ENCODE measurements at regions not wholly inside any gene's neighbourhood (a gene's known extent, or its start where the extent isn't known, plus 50 kb on each side); places are given as distances from the start of the nearest gene placed in this dataset.

DNA sequence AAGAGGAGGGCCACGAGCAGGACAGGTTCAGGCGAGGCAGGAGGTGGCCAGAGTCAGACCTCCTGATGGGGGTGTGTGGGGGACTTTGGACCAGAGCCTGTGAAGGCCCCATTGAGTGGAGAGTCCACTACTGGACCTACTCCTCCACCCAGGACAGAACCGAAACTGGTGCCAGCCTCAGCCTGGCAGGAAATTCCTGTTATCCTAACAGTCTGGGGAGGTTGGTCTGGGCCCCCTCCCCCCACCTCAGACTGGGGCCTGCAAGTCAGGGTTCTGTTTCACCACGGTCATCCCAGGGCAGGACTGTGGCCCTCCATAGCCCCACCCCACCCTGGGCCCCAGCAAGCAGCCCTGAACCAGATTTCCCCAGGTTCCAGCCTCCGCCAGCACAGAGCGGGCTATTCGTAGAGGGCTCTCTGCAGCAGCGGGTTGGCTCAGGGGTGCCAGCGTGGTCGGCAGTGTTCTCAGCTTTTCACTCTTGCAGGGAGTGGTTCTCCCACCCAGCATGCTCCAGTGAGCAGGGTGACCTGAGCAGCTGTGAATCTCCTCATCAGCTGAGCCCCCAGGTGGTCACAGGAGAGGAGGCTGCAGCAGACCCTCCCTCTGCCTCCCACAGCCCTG is 217.3 kb downstream of the TBC1D2B start:
- no peak for DNase-seq

- DNase-seq: no peak
These were observed 217.9 kb downstream of the TBC1D2B start for GRCh38 chr15:77859491-77860060.

GRCh38 chr15:77858792-77859490 is 218.6 kb downstream of the TBC1D2B start:
- peak; percentile 35 for DNase-seq

DNA sequence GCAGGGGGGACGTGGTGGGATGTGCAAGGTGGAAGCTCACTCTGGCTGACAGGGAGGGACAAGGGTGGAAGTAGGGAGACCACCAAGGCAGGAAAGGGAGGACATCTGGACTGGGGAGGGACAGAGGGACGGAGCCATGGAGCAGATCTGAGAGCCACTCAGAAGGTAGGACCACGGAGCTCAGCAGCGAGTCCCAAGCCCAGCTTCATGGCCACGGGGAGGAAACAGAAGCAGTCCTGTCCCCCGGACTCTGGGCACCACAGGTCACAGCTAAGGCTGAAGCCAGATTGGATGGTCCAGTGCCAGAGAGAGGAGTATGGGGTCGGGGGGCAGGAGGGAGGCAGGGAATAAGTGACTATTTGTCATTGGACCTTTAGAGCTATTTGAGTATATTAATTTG is 220.1 kb downstream of the TBC1D2B start:
- DNase-seq: no peak

GRCh38 chr15:77856705-77857346 is 220.7 kb downstream of the TBC1D2B start:
- peak; percentile 63 for DNase-seq

- no peak for DNase-seq
These were observed 221.6 kb downstream of the TBC1D2B start for GRCh38 chr15:77855871-77856270.

DNA sequence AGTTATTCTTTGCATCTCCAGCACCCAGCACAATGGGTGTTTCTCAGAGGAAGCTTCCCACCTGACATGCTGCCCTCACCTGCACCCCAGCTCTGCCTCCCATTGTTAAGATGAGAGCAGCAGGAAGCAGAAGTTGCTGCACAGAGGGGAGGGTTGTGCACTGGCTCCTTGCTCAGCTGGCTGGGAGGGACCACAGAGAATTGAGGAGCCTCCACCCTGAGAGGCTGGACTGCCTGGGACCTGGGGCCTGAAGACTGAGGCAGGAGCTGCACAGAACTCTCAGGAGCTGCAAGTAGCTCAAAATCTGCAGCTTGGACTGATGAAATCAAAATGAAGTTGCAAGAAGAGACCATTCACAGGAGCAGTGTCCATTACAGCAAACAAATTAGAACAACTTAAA is 222.3 kb upstream of the LINGO1 start:
- DNase-seq: no peak

GRCh38 chr15:77853910-77854309 is 221.2 kb upstream of the LINGO1 start:
- DNase-seq: no peak

DNA sequence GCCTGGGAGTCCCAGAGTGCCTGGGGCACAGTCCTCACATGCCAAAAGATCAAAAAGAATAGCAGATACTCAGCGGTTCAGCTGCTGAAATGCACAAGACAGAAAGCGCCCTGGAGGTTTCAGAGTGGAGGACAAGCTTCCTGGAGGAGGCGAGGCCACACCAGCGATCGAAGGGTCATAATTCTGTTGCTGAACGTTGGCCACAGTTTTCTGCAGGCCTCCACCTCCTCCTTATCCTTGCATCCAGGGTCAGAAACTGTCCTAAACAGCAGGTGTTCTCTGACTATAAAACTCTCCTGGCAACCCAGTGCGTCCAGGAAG is 220.3 kb upstream of the LINGO1 start:
- DNase-seq: peak; percentile 2

DNA sequence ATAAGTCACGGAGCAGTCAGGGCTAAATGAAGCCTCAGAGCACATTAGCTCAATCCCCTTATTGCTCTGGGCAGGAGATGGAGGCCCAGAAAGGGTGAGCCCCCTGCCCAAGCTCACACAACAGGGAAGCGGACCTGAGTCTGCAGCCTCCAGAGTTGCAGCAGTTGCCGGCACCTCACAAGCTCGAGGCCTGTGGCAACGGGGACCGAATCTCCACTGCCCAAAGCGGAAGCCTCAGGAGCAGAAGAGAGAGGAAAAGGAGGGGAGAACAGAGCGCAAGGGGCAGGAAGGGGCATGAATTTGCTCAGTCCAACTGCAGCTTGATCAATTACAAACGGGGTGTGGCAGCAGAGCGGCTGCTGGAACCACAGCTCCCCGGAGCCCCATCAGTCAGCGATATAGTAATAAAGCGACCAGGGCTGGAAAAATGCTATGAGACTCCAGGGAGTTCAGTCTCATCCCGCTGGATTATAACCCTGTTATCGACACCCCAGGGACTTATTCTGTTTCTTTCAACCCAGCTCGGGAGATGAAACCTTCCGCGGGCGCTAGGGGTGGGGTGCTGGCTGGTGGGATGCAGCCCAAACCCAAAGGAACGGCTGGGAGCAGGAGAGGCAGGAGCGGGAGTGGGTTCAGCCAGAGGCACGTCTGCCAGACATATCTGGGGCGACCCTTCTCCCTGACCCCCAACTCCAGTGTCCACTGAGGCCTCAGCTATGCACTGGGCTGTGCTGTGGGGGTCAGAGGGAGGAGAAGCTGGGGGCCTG is 219.7 kb upstream of the LINGO1 start:
- peak; percentile 49 for DNase-seq

GRCh38 chr15:77851691-77852090 is 219.0 kb upstream of the LINGO1 start:
- DNase-seq: peak; percentile 95

GRCh38 chr15:77851086-77851485 is 218.4 kb upstream of the LINGO1 start:
- no peak for DNase-seq

- peak; percentile 34 for DNase-seq
These were observed 214.3 kb upstream of the LINGO1 start for GRCh38 chr15:77846986-77847385.

DNA sequence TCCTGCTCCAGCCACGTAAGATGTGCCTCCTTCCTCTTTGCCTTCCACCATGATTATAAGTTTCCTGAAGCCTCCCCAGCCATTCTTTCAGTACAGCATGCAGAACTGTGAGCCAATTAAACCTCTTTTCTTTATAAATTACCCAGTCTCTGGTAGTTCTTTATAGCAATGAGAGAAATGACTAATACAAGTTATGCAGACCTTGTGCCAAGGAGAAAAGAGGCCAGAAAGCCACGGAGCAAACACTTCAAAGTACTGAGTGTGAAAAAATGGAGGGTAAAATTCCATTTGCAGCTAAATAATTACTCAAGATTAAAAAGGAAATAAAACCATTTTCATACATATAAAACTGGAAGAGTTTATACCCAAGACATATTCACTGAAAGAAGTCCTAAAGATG is 213.6 kb upstream of the LINGO1 start:
- no peak for DNase-seq

GRCh38 chr15:77844798-77845446 is 212.2 kb upstream of the LINGO1 start:
- DNase-seq: no peak

- peak; percentile 45 for DNase-seq
These were observed 210.8 kb upstream of the LINGO1 start for GRCh38 chr15:77843546-77843945.

GRCh38 chr15:77840991-77841775 is 208.5 kb upstream of the LINGO1 start:
- no peak for DNase-seq

DNA sequence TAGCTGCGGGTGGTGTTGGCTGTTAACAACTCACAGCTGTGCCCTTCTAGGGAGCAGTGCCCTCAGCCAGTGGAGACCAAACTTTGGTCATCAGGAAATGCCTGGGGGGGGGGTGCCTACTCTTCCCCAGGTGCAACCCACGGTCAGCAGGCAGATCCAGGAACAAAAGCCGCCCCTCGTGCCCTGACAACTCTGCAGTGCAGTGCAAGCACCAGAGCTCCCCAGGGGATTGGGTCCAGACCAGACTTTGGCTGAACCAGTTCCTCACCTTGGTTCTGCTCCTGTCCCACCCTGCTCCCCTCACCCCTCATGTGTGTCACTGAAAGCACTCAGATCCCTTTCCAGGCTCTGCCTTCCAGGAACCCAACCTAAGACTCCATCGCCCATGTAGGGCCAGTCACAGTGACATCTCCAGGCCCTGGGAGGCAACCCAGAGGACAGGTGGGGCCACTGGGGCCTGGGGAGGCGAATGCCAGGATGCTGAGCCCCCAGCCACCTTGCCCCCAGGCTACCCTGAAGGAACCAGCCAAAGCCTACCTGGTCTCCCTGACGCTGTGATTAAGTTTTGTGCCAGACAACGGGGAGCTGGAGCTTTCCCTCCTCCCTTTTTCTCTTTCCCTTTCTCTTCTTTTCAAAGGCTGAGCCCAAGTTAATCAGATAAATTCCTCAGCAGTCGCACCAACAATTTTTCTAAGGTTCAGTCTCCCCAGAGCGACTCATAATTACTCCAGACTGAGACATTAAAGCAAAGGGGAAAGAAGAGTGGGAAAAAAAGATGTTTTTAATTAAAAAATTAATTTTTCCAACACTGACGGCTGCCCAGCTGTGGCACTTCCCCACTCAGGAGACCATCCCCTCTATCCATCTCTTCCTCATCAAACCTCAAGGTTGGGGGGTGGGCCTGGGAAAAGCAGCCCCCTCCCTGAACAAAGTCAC is 207.5 kb upstream of the LINGO1 start:
- DNase-seq: no peak

DNA sequence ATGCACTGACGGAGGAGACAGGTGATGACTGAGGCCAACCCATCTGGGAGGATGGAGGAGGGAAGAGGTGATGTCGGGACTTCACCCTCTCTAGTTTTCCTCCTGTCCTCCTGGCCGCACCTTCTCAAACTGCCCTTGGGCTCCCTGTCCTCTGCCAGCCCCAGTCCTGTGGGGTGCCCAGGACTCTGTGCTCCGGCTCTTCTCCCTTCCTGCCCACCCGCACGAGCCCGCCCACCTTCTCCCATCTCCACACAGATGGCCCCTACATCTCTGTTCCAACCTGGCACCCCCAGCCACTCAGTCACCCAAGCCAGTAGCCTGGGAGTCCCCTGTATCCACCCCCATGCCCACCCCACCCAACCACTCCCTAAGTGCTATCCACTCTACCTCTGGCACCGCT is 206.7 kb upstream of the LINGO1 start:
- no peak for DNase-seq

DNA sequence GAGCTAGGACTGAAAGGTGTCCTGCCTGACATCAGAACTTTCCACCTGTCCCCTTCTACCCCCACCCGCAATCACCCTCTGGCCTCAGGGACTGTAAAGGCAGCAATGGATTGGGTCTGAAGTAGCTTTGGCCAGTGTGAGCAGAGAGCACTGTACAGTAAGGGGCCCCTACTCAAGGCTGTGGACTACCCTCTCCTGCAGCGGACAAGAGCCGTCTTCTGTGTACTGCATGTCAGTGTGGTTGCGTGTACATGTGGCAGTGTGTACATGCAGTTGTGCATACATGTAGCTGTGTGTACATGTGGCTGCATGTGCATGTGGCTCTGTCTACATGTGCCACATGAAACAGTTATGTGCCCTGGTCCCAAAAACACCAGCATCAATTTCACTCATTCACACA is 205.9 kb upstream of the LINGO1 start:
- DNase-seq: no peak

DNA sequence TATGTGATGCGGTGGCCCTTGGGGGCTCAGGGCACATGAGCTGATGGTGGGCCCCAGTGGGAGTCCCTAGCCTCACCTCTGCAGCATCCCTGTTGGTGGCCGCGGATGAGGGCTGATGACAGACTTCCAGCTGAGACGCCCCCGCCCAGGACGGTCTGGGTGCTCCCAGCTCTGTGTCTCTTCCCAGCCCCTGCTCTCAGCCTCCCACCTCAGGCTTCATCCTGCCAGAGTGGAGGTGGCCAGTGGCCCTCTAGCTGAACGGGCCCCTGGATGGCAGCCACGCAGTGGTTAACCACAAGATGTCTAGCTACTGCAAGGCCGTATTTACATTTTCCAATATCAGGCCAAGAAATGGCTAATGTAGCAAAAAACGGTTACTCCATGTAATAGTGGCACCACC is 205.3 kb upstream of the LINGO1 start:
- DNase-seq: no peak
